ENCODE measurements at regions not wholly inside any gene's neighbourhood (a gene's known extent, or its start where the extent isn't known, plus 50 kb on each side); places are given as distances from the start of the nearest gene placed in this dataset.

GRCh38 chr11:87909178-87909577 lies 266.1 kb downstream of the RAB38 start:
- Histone ChIP-seq H3K9me2 (replicated peaks; ENCODE audit: control insufficient read depth, low read length) (no peaks in the 10 kb centered on the region), H3K27ac (ENCODE audit: low read depth, low read length) (no peak overlapping the region), H3K36me3 (ENCODE audit: control insufficient read depth, low read length) (no peaks in the 10 kb centered on the region), H4K20me1 (ENCODE audit: control insufficient read depth, insufficient read depth, low read depth, low read length) (no peaks in the 10 kb centered on the region), H3K4me1 (ENCODE audit: control insufficient read depth, low read length) (no peaks in the 10 kb centered on the region), H3K4me3 (ENCODE audit: low read length) (no peak overlapping the region), H3K27me3 (ENCODE audit: control insufficient read depth, low read length) (no peaks in the 10 kb centered on the region), H3K4me2 (ENCODE audit: low read length) (no peak overlapping the region), H3K9me3 (ENCODE audit: control insufficient read depth, insufficient read depth, low read length) (no peaks in the 10 kb centered on the region), H3K79me2 (ENCODE audit: control insufficient read depth, low read length) (no peaks in the 10 kb centered on the region), H3F3A (ENCODE audit: control insufficient read depth, insufficient read depth) (no peaks in the 10 kb centered on the region)
- TF ChIP-seq EZH2phosphoT487 (IDR thresholded peaks at IDR 0.05; ENCODE audit: borderline replicate concordance, low read length) (no peak), CTCF (IDR thresholded peaks at IDR 0.05; ENCODE audit: low read depth, low read length, poor library complexity, severe bottlenecking) (no peak)

GRCh38 chr11:87908086-87908485 lies 267.2 kb downstream of the RAB38 start:
- H3K4me1 ChIP-seq (ENCODE audit: control insufficient read depth, low read length) = no peaks in the 10 kb centered on the region
- TF ChIP-seq CTCF (IDR thresholded peaks at IDR 0.05; ENCODE audit: low read depth, low read length, poor library complexity, severe bottlenecking) (no peak), EZH2phosphoT487 (IDR thresholded peaks at IDR 0.05; ENCODE audit: borderline replicate concordance, low read length) (no peak)
- no peaks in the 10 kb centered on the region for H3K9me2 ChIP-seq (replicated peaks; ENCODE audit: control insufficient read depth, low read length)
- no peaks in the 10 kb centered on the region for H4K20me1 ChIP-seq (ENCODE audit: control insufficient read depth, insufficient read depth, low read depth, low read length)
- no peaks in the 10 kb centered on the region for H3K9me3 ChIP-seq (ENCODE audit: control insufficient read depth, insufficient read depth, low read length)
- no peaks in the 10 kb centered on the region for H3K27me3 ChIP-seq (ENCODE audit: control insufficient read depth, low read length)
- no peaks in the 10 kb centered on the region for H3K79me2 ChIP-seq (ENCODE audit: control insufficient read depth, low read length)
- H3K4me2 ChIP-seq (ENCODE audit: low read length) = no peak overlapping the region
- H3K27ac ChIP-seq (ENCODE audit: low read depth, low read length) = no peak overlapping the region
- H3K4me3 ChIP-seq (ENCODE audit: low read length) = no peak overlapping the region
- no peaks in the 10 kb centered on the region for H3K36me3 ChIP-seq (ENCODE audit: control insufficient read depth, low read length)
- no peaks in the 10 kb centered on the region for H3F3A ChIP-seq (ENCODE audit: control insufficient read depth, insufficient read depth)

GRCh38 chr11:87903345-87903744 lies 271.9 kb downstream of the RAB38 start:
- TF ChIP-seq EZH2phosphoT487 (IDR thresholded peaks at IDR 0.05; ENCODE audit: borderline replicate concordance, low read length) = no peak
- TF ChIP-seq CTCF (IDR thresholded peaks at IDR 0.05; ENCODE audit: low read depth, low read length, poor library complexity, severe bottlenecking) = no peak
- Histone ChIP-seq H4K20me1 (ENCODE audit: control insufficient read depth, insufficient read depth, low read depth, low read length) (no peaks in the 10 kb centered on the region), H3K27ac (ENCODE audit: low read depth, low read length) (no peak overlapping the region), H3K79me2 (ENCODE audit: control insufficient read depth, low read length) (no peaks in the 10 kb centered on the region), H3K4me1 (ENCODE audit: control insufficient read depth, low read length) (no peaks in the 10 kb centered on the region), H3K4me2 (ENCODE audit: low read length) (no peak overlapping the region), H3K4me3 (ENCODE audit: low read length) (no peak overlapping the region), H3K9me2 (replicated peaks; ENCODE audit: control insufficient read depth, low read length) (no peaks in the 10 kb centered on the region), H3K9me3 (ENCODE audit: control insufficient read depth, insufficient read depth, low read length) (no peaks in the 10 kb centered on the region), H3K27me3 (ENCODE audit: control insufficient read depth, low read length) (no peaks in the 10 kb centered on the region), H3K36me3 (ENCODE audit: control insufficient read depth, low read length) (no peaks in the 10 kb centered on the region), H3F3A (ENCODE audit: control insufficient read depth, insufficient read depth) (no peaks in the 10 kb centered on the region)

- no peak for TF ChIP-seq EZH2phosphoT487 (IDR thresholded peaks at IDR 0.05; ENCODE audit: borderline replicate concordance, low read length)
- no peak for TF ChIP-seq CTCF (IDR thresholded peaks at IDR 0.05; ENCODE audit: low read depth, low read length, poor library complexity, severe bottlenecking)
- Histone ChIP-seq H3K79me2 (ENCODE audit: control insufficient read depth, low read length) (no peaks in the 10 kb centered on the region), H3K36me3 (ENCODE audit: control insufficient read depth, low read length) (no peaks in the 10 kb centered on the region), H3F3A (ENCODE audit: control insufficient read depth, insufficient read depth) (no peaks in the 10 kb centered on the region), H3K27me3 (ENCODE audit: control insufficient read depth, low read length) (no peaks in the 10 kb centered on the region), H3K27ac (ENCODE audit: low read depth, low read length) (no peak overlapping the region), H3K4me2 (ENCODE audit: low read length) (no peak overlapping the region), H3K9me2 (replicated peaks; ENCODE audit: control insufficient read depth, low read length) (no peaks in the 10 kb centered on the region), H3K4me1 (ENCODE audit: control insufficient read depth, low read length) (no peaks in the 10 kb centered on the region), H3K4me3 (ENCODE audit: low read length) (no peak overlapping the region), H4K20me1 (ENCODE audit: control insufficient read depth, insufficient read depth, low read depth, low read length) (no peaks in the 10 kb centered on the region), H3K9me3 (ENCODE audit: control insufficient read depth, insufficient read depth, low read length) (no peaks in the 10 kb centered on the region)
Measured at GRCh38 chr11:87901341-87901740, 273.9 kb downstream of the RAB38 start.
